ENCODE measurements at regions not wholly inside any gene's neighbourhood (a gene's known extent, or its start where the extent isn't known, plus 50 kb on each side); places are given as distances from the start of the nearest gene placed in this dataset.

DNA sequence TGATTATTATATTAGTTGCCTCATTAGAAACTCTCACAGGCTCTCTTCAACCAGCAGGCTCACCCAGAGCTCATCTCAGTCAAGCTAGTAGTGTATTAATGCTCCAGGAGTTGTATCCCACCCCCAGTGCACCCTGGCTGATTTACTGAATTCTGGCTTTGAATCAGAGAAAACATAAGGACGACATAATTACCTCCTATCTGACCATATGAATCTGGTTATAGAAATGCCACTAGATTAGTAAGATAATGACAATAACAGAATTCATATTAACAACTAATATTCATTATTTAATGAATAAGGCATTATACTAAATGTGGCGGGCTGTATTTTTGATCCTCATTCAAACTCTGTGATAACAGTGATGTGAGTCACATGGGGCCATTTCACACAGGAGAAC is 1066.7 kb downstream of the TTLL7 start:
- Histone ChIP-seq H2AK5ac (ENCODE audit: low read depth, low read length) (no peak overlapping the region), H3K23ac (ENCODE audit: low read depth, low read length) (no peak overlapping the region), H3K27me3 (ENCODE audit: control insufficient read depth, insufficient read depth, low read length) (no peaks in the 10 kb centered on the region), H3K4me1 (ENCODE audit: control insufficient read depth, insufficient read depth, low read length) (no peaks in the 10 kb centered on the region), H3K79me1 (ENCODE audit: low read depth in 1 of 2, low read length in 2 of 2) (no peaks in the 10 kb centered on the region), H3K9me3 (ENCODE audit: control insufficient read depth, insufficient read depth, low read length) (peaks cover 7% of the 10 kb centered on the region), H4K91ac (ENCODE audit: insufficient read depth, low read depth, low read length) (no peak overlapping the region), H3K4me3 (ENCODE audit: insufficient read depth, low read depth, low read length) (no peak overlapping the region), H4K5ac (ENCODE audit: low read depth, low read length) (no peak overlapping the region), H3K9ac (ENCODE audit: low read depth, low read length) (no peak overlapping the region), H2BK15ac (ENCODE audit: low read depth, low read length) (no peak overlapping the region), H3K56ac (ENCODE audit: extremely low read depth, insufficient read depth, low read length) (no peak overlapping the region), H3K14ac (replicated peaks; ENCODE audit: low read depth, low read length) (no peak overlapping the region), H3K4me2 (ENCODE audit: low read depth, low read length) (no peak overlapping the region), H3K27ac (ENCODE audit: insufficient read depth, low read length) (no peak overlapping the region), H3K9me1 (ENCODE audit: insufficient read depth, low read length) (no peaks in the 10 kb centered on the region), H4K20me1 (ENCODE audit: insufficient read depth, low read length) (no peaks in the 10 kb centered on the region), H2BK120ac (ENCODE audit: low read depth, low read length) (no peak overlapping the region), H3K4ac (ENCODE audit: low read depth, low read length) (no peak overlapping the region), H2AFZ (replicated peaks; ENCODE audit: low read length, poor library complexity) (no peak overlapping the region), H2BK5ac (ENCODE audit: low read depth, low read length, poor library complexity, severe bottlenecking) (no peak overlapping the region), H2AK9ac (replicated peaks; ENCODE audit: low read depth, low read length, poor library complexity) (no peak overlapping the region), H3K36me3 (ENCODE audit: control insufficient read depth, insufficient read depth, low read length) (no peaks in the 10 kb centered on the region), H2BK20ac (ENCODE audit: low read depth, low read length) (no peak overlapping the region), H4K8ac (ENCODE audit: low read depth in 2 of 2, low read length in 2 of 2) (no peak overlapping the region), H3K18ac (ENCODE audit: low read depth, low read length) (no peak overlapping the region)
- no peak for ATAC-seq (ENCODE audit: low read depth)
- ChIA-PET CTCF (no interaction called here), POLR2A (ENCODE audit: unreplicated experiment) (no interaction called here)
- intact Hi-C loops (cut with micrococcal nuclease) = no loop called here
- no TSS peak for BruUV-seq (replicated peaks)
- DNase-seq = no peak
- dilution Hi-C loops (cut with HindIII; ENCODE audit: low sequenced_read_pairs, unreplicated experiment) = no loop called here
- no CpG with 5 or more reads among the region's 2 CpGs for WGBS, 2 experiments (ENCODE audit: extremely low coverage in 2 of 2, insufficient read length in 1 of 2)
- in situ Hi-C loops (cut with MboI; ENCODE audit: low sequenced_read_pairs) = no loop called here
- no peak for TF ChIP-seq POLR2A (IDR thresholded peaks at IDR 0.05; ENCODE audit: low read depth, low read length)
- TF ChIP-seq ELK1 (IDR thresholded peaks at IDR 0.05; ENCODE audit: borderline replicate concordance, low read depth, low read length) = no peak
- no peak for TF ChIP-seq NFE2L2 (IDR thresholded peaks at IDR 0.05; ENCODE audit: low read depth, low read length)
- no peak for TF ChIP-seq CEBPB (IDR thresholded peaks at IDR 0.05; ENCODE audit: low read depth, low read length)
- no peak for TF ChIP-seq MXI1 (IDR thresholded peaks at IDR 0.05; ENCODE audit: borderline replicate concordance, low read depth, low read length)
- no peak for TF ChIP-seq FOS (IDR thresholded peaks at IDR 0.05; ENCODE audit: low read depth, low read length)
- no peak for TF ChIP-seq CTCF (conservative IDR thresholded peaks at IDR 0.05; ENCODE audit: low read depth, low read length)
- TF ChIP-seq SMC3 (IDR thresholded peaks at IDR 0.05; ENCODE audit: low read depth, low read length) = no peak
- TF ChIP-seq MAFK (IDR thresholded peaks at IDR 0.05; ENCODE audit: low read depth, low read length) = no peak
- TF ChIP-seq, protein P1, sequence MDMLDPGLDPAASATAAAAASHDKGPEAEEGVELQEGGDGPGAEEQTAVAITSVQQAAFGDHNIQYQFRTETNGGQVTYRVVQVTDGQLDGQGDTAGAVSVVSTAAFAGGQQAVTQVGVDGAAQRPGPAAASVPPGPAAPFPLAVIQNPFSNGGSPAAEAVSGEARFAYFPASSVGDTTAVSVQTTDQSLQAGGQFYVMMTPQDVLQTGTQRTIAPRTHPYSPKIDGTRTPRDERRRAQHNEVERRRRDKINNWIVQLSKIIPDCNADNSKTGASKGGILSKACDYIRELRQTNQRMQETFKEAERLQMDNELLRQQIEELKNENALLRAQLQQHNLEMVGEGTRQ (IDR thresholded peaks at IDR 0.05; ENCODE audit: low read depth, low read length) = no peak
- TF ChIP-seq RFX5 (IDR thresholded peaks at IDR 0.05; ENCODE audit: low read depth, low read length) = no peak
